Kidney epithelial cell (primary cell): ENCODE measurements at regions not wholly inside any gene's neighbourhood (a gene's known extent, or its start where the extent isn't known, plus 50 kb on each side); places are given as distances from the start of the nearest gene placed in this dataset.

ENCODE experiments used
- DNase-seq: peaks from one replicate; pipeline ENCODE4 v3.0.0-alpha.2; 2010; ENCODE audit warnings: low read depth
- H3K27me3 ChIP-seq: 2 replicates; pipeline ENCODE4 v1.6.0; 2011; ENCODE audit warnings: low read length; ENCODE audit not compliant: control insufficient read depth, insufficient read depth
- H3K36me3 ChIP-seq: 2 replicates; pipeline ENCODE4 v1.5.1; 2011; ENCODE audit warnings: low read length; ENCODE audit not compliant: control insufficient read depth, insufficient read depth
- H3K4me3 ChIP-seq: 2 replicates; pipeline ENCODE4 v1.5.1; 2011; ENCODE audit warnings: low read depth, mild to moderate bottlenecking, control low read depth, low read length
- CTCF ChIP-seq: IDR thresholded peaks from 2 replicates; pipeline ENCODE4 v1.5.1; 2011; ENCODE audit warnings: mild to moderate bottlenecking, moderate library complexity, low read length, control low read depth, inconsistent platforms; ENCODE audit not compliant: insufficient read depth, poor library complexity, severe bottlenecking

GRCh38 chr5:24314106-24314505 is 330.7 kb downstream of the CDH10 start:
- H3K4me3 ChIP-seq = no peak overlapping the region
- H3K27me3 ChIP-seq = no peaks in the 10 kb centered on the region
- no peak for TF ChIP-seq CTCF
- no peaks in the 10 kb centered on the region for H3K36me3 ChIP-seq
- DNase-seq = no peak

GRCh38 chr5:24320643-24321042 is 324.1 kb downstream of the CDH10 start:
- TF ChIP-seq CTCF = no peak
- no peak for DNase-seq
- Histone ChIP-seq H3K36me3 (no peaks in the 10 kb centered on the region), H3K4me3 (no peak overlapping the region), H3K27me3 (no peaks in the 10 kb centered on the region)

GRCh38 chr5:24325306-24325832 is 319.4 kb downstream of the CDH10 start:
- no peak for TF ChIP-seq CTCF
- no peak overlapping the region for H3K4me3 ChIP-seq
- no peaks in the 10 kb centered on the region for H3K27me3 ChIP-seq
- no peak for DNase-seq
- no peaks in the 10 kb centered on the region for H3K36me3 ChIP-seq

- no peak for TF ChIP-seq CTCF
- Histone ChIP-seq H3K4me3 (no peak overlapping the region), H3K36me3 (no peaks in the 10 kb centered on the region), H3K27me3 (no peaks in the 10 kb centered on the region)
- DNase-seq = no peak
Observed at GRCh38 chr5:24331531-24331930, 313.2 kb downstream of the CDH10 start.

GRCh38 chr5:24347158-24347557 is 297.6 kb downstream of the CDH10 start:
- no peak for DNase-seq
- Histone ChIP-seq H3K36me3 (no peaks in the 10 kb centered on the region), H3K27me3 (no peaks in the 10 kb centered on the region)

More at GRCh38 chr5:24347158-24347557, 297.6 kb downstream of the CDH10 start:
- no peak for TF ChIP-seq CTCF
- H3K4me3 ChIP-seq = no peak overlapping the region
